Parathyroid adenoma (tissue), 2 donors: ENCODE measurements at regions not wholly inside any gene's neighbourhood (a gene's known extent, or its start where the extent isn't known, plus 50 kb on each side); places are given as distances from the start of the nearest gene placed in this dataset.

Experiments used
- H2AFZ ChIP-seq: fragments of 300-600 bp; sonication (generic); one replicate; pipeline ENCODE4 v1.7.0; 2017; ENCODE audit warnings: antibody characterized with exemption, mild to moderate bottlenecking
- H3K27ac ChIP-seq: fragments of 300-600 bp; sonication (generic); one replicate; pipeline ENCODE4 v1.7.0; 2017
- H3K27me3 ChIP-seq: fragments of 300-600 bp; sonication (generic); one replicate; pipeline ENCODE4 v1.7.0; 2017; ENCODE audit warnings: low read length; ENCODE audit not compliant: control insufficient read depth, insufficient read depth
- H3K36me3 ChIP-seq: fragments of 300-600 bp; sonication (generic); one replicate; pipeline ENCODE4 v1.7.0; 2017; ENCODE audit warnings: low read length; ENCODE audit not compliant: control insufficient read depth, insufficient read depth
- H3K4me1 ChIP-seq: fragments of 300-600 bp; sonication (generic); one replicate; pipeline ENCODE4 v1.7.0; 2017; ENCODE audit warnings: control low read depth
- H3K4me2 ChIP-seq: fragments of 300-600 bp; sonication (generic); one replicate; pipeline ENCODE4 v1.7.0; 2017; ENCODE audit warnings: low read length
- H3K4me3 ChIP-seq: fragments of 300-600 bp; sonication (generic); one replicate; pipeline ENCODE4 v1.7.0; 2017; ENCODE audit warnings: low read depth, low read length
- H3K79me2 ChIP-seq: fragments of 300-600 bp; sonication (generic); one replicate; pipeline ENCODE4 v1.7.0; 2017; ENCODE audit warnings: control low read depth
- H3K9ac ChIP-seq: fragments of 300-600 bp; sonication (generic); one replicate; pipeline ENCODE4 v1.7.0; 2017; ENCODE audit warnings: mild to moderate bottlenecking
- H3K9me3 ChIP-seq: fragments of 300-600 bp; sonication (generic); one replicate; pipeline ENCODE4 v1.7.0; 2017; ENCODE audit warnings: low read length; ENCODE audit not compliant: control insufficient read depth
- TF ChIP-seq, protein P1 (sequence below): fragments of 300-600 bp; sonication (generic); IDR thresholded peaks from one replicate; pipeline ENCODE4 v1.7.0; 2017; ENCODE audit warnings: antibody characterized with exemption, mild to moderate bottlenecking
- donor health status: primary hyperparathyroidism.

GRCh38 chr1:30037251-30038118, 685.9 kb downstream of the MATN1 start:
- Histone ChIP-seq H3K4me1 (no peaks in the 10 kb centered on the region), H3K27ac (no peak overlapping the region)
- TF ChIP-seq, protein P1, sequence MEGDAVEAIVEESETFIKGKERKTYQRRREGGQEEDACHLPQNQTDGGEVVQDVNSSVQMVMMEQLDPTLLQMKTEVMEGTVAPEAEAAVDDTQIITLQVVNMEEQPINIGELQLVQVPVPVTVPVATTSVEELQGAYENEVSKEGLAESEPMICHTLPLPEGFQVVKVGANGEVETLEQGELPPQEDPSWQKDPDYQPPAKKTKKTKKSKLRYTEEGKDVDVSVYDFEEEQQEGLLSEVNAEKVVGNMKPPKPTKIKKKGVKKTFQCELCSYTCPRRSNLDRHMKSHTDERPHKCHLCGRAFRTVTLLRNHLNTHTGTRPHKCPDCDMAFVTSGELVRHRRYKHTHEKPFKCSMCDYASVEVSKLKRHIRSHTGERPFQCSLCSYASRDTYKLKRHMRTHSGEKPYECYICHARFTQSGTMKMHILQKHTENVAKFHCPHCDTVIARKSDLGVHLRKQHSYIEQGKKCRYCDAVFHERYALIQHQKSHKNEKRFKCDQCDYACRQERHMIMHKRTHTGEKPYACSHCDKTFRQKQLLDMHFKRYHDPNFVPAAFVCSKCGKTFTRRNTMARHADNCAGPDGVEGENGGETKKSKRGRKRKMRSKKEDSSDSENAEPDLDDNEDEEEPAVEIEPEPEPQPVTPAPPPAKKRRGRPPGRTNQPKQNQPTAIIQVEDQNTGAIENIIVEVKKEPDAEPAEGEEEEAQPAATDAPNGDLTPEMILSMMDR = no peak

GRCh38 chr1:30036666-30037065, 686.7 kb downstream of the MATN1 start:
- no peaks in the 10 kb centered on the region for H3K4me1 ChIP-seq
- TF ChIP-seq, protein P1 = no peak
- H3K4me3 ChIP-seq = no peak overlapping the region
- no peaks in the 10 kb centered on the region for H3K36me3 ChIP-seq
- H3K79me2 ChIP-seq = no peaks in the 10 kb centered on the region
- no peaks in the 10 kb centered on the region for H3K27me3 ChIP-seq
- H3K9me3 ChIP-seq = no peaks in the 10 kb centered on the region
- H3K4me2 ChIP-seq = no peak overlapping the region
- no peak overlapping the region for H2AFZ ChIP-seq
- no peak overlapping the region for H3K9ac ChIP-seq
- H3K27ac ChIP-seq = no peak overlapping the region

More at GRCh38 chr1:30037251-30038118, 685.9 kb downstream of the MATN1 start:
- H3K27me3 ChIP-seq = no peaks in the 10 kb centered on the region
- H3K36me3 ChIP-seq = no peaks in the 10 kb centered on the region
- H3K4me2 ChIP-seq = no peak overlapping the region
- no peak overlapping the region for H2AFZ ChIP-seq
- H3K79me2 ChIP-seq = no peaks in the 10 kb centered on the region
- no peaks in the 10 kb centered on the region for H3K9me3 ChIP-seq
- H3K9ac ChIP-seq = no peak overlapping the region
- no peak overlapping the region for H3K4me3 ChIP-seq

GRCh38 chr1:30036229-30036547, 687.2 kb downstream of the MATN1 start:
- Histone ChIP-seq H3K9ac (no peak overlapping the region), H3K79me2 (no peaks in the 10 kb centered on the region), H3K36me3 (no peaks in the 10 kb centered on the region), H3K9me3 (no peaks in the 10 kb centered on the region), H3K4me1 (no peaks in the 10 kb centered on the region), H3K4me2 (no peak overlapping the region), H2AFZ (no peak overlapping the region), H3K27me3 (no peaks in the 10 kb centered on the region), H3K4me3 (no peak overlapping the region), H3K27ac (no peak overlapping the region)
- TF ChIP-seq, protein P1 = no peak

- H3K4me3 ChIP-seq = no peak overlapping the region
- no peaks in the 10 kb centered on the region for H3K9me3 ChIP-seq
- no peak overlapping the region for H3K27ac ChIP-seq
- H3K27me3 ChIP-seq = no peaks in the 10 kb centered on the region
- no peaks in the 10 kb centered on the region for H3K36me3 ChIP-seq
- no peaks in the 10 kb centered on the region for H3K79me2 ChIP-seq
- TF ChIP-seq, protein P1 = no peak
- no peak overlapping the region for H3K4me2 ChIP-seq
- H3K4me1 ChIP-seq = no peaks in the 10 kb centered on the region
- no peak overlapping the region for H2AFZ ChIP-seq
- no peak overlapping the region for H3K9ac ChIP-seq
These were observed 687.7 kb downstream of the MATN1 start for GRCh38 chr1:30035522-30036228.
